MM.1S (cell line): ENCODE measurements at regions not wholly inside any gene's neighbourhood (a gene's known extent, or its start where the extent isn't known, plus 50 kb on each side); places are given as distances from the start of the nearest gene placed in this dataset.

Experiments
- EZH2 ChIP-seq: fragments of 300-600 bp; sonication (generic); optimal IDR thresholded peaks from 2 replicates; pipeline ENCODE3; 2017; ENCODE audit warnings: low read depth, mild to moderate bottlenecking, antibody characterized with exemption, low read length, mixed read lengths
- EZH2phosphoT487 ChIP-seq: fragments of 300-600 bp; sonication (generic); IDR thresholded peaks from 2 replicates; pipeline ENCODE4 v1.6.1; 2018; ENCODE audit warnings: antibody characterized with exemption, low read length
- TF ChIP-seq, protein P1 (sequence below): fragments of 300-600 bp; sonication (generic); IDR thresholded peaks from 2 replicates; pipeline ENCODE4 v1.5.1; 2016; ENCODE audit warnings: antibody characterized with exemption, low read length, mixed read lengths

GRCh38 chrX:76555816-76556215 is 128.3 kb downstream of the MAGEE1 start:
- TF ChIP-seq, protein P1, sequence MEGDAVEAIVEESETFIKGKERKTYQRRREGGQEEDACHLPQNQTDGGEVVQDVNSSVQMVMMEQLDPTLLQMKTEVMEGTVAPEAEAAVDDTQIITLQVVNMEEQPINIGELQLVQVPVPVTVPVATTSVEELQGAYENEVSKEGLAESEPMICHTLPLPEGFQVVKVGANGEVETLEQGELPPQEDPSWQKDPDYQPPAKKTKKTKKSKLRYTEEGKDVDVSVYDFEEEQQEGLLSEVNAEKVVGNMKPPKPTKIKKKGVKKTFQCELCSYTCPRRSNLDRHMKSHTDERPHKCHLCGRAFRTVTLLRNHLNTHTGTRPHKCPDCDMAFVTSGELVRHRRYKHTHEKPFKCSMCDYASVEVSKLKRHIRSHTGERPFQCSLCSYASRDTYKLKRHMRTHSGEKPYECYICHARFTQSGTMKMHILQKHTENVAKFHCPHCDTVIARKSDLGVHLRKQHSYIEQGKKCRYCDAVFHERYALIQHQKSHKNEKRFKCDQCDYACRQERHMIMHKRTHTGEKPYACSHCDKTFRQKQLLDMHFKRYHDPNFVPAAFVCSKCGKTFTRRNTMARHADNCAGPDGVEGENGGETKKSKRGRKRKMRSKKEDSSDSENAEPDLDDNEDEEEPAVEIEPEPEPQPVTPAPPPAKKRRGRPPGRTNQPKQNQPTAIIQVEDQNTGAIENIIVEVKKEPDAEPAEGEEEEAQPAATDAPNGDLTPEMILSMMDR, result peak; percentile 52
- TF ChIP-seq EZH2phosphoT487 (no peak), EZH2 (no peak)
